ENCODE measurements at regions not wholly inside any gene's neighbourhood (a gene's known extent, or its start where the extent isn't known, plus 50 kb on each side); places are given as distances from the start of the nearest gene placed in this dataset.

- ATAC-seq, result no peak
- TF ChIP-seq PATZ1 (CRISPR knock-in tag; IDR thresholded peaks at IDR 0.05; ENCODE audit: borderline replicate concordance), result no peak
- no peak for TF ChIP-seq ZNF8 (CRISPR knock-in tag; IDR thresholded peaks at IDR 0.05)
- no peak for TF ChIP-seq RARB (CRISPR knock-in tag; IDR thresholded peaks at IDR 0.05)
- TF ChIP-seq POU6F1 (CRISPR knock-in tag; IDR thresholded peaks at IDR 0.05; ENCODE audit: borderline replicate concordance, low read depth), result no peak
- TF ChIP-seq ZNF565 (CRISPR knock-in tag; conservative IDR thresholded peaks at IDR 0.05; ENCODE audit: low read depth), result no peak
- TF ChIP-seq TSHZ2 (CRISPR knock-in tag; IDR thresholded peaks at IDR 0.05), result no peak
- no peak for TF ChIP-seq CSRNP3 (CRISPR knock-in tag; IDR thresholded peaks at IDR 0.05)
- no peak for TF ChIP-seq ESRRG (CRISPR knock-in tag; IDR thresholded peaks at IDR 0.05)
- TF ChIP-seq ZNF70 (CRISPR knock-in tag; IDR thresholded peaks at IDR 0.05), result no peak
- TF ChIP-seq SNAI2 (CRISPR knock-in tag; IDR thresholded peaks at IDR 0.05), result no peak
- TF ChIP-seq ZC3H10 (CRISPR knock-in tag; IDR thresholded peaks at IDR 0.05), result no peak
- TF ChIP-seq GLIS3 (CRISPR knock-in tag; IDR thresholded peaks at IDR 0.05), result no peak
- TF ChIP-seq PPARA (CRISPR knock-in tag; IDR thresholded peaks at IDR 0.05; ENCODE audit: borderline replicate concordance), result no peak
Measured at GRCh38 chr11:95297680-95298452, 66.9 kb upstream of the SESN3 start.

- TF ChIP-seq ARNTL (CRISPR knock-in tag; IDR thresholded peaks at IDR 0.05; ENCODE audit: borderline replicate concordance, low read depth), result no peak
- TF ChIP-seq POU6F1 (CRISPR knock-in tag; IDR thresholded peaks at IDR 0.05; ENCODE audit: borderline replicate concordance, low read depth), result no peak
- no peak for TF ChIP-seq ZFP3 (CRISPR knock-in tag; IDR thresholded peaks at IDR 0.05)
- TF ChIP-seq OSR1 (CRISPR knock-in tag; IDR thresholded peaks at IDR 0.05), result no peak
- TF ChIP-seq TCF4 (CRISPR knock-in tag; IDR thresholded peaks at IDR 0.05; ENCODE audit: borderline replicate concordance), result no peak
- no peak for ATAC-seq
Measured at GRCh38 chr11:95296621-95297025, 65.6 kb upstream of the SESN3 start.

GRCh38 chr11:95296165-95296564, 65.2 kb upstream of the SESN3 start:
- ATAC-seq, result no peak
- no peak for TF ChIP-seq PATZ1 (CRISPR knock-in tag; IDR thresholded peaks at IDR 0.05; ENCODE audit: borderline replicate concordance)
- TF ChIP-seq TCF4 (CRISPR knock-in tag; IDR thresholded peaks at IDR 0.05; ENCODE audit: borderline replicate concordance), result peak; percentile 58; the same call in 1 of the 2 replicates
- TF ChIP-seq PPARA (CRISPR knock-in tag; IDR thresholded peaks at IDR 0.05; ENCODE audit: borderline replicate concordance), result no peak
- no peak for TF ChIP-seq TSHZ2 (CRISPR knock-in tag; IDR thresholded peaks at IDR 0.05)
- TF ChIP-seq ESRRG (CRISPR knock-in tag; IDR thresholded peaks at IDR 0.05), result no peak
- TF ChIP-seq RARB (CRISPR knock-in tag; IDR thresholded peaks at IDR 0.05), result no peak
- no peak for TF ChIP-seq POU6F1 (CRISPR knock-in tag; IDR thresholded peaks at IDR 0.05; ENCODE audit: borderline replicate concordance, low read depth)
- TF ChIP-seq ISL1 (CRISPR knock-in tag; IDR thresholded peaks at IDR 0.05), result peak; percentile 80
- no peak for TF ChIP-seq ZFP30 (CRISPR knock-in tag; IDR thresholded peaks at IDR 0.05)

Data from SK-N-SH treated with all-trans-retinoic acid at 6 μM for 48 hours (cell line).